ENCODE measurements at regions not wholly inside any gene's neighbourhood (a gene's known extent, or its start where the extent isn't known, plus 50 kb on each side); places are given as distances from the start of the nearest gene placed in this dataset.

DNA sequence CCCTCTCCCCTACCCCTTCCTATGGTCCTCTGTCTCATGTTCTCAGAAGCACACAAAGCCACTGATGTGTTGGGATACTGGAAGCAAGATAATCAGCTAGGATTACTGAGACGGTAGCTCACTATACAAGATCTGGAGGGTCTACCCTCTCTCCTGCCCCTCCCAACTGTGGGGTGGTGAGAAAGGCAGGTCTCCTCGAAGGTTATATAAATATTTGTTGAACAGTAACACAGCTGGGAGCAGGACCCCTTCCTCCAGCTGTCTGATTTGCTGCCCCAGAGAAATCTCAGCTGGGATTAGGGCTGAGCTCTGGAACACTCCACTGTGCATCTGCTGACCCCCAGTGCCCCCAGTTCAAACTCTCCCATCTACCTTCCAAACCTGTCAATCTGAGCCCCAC lies 94.2 kb upstream of the IPO9 start:
- H3K9me3 ChIP-seq: no peaks in the 10 kb centered on the region
- no peaks in the 10 kb centered on the region for H3K27me3 ChIP-seq
- peaks cover 67% of the 10 kb centered on the region for H3K4me1 ChIP-seq
- peaks cover 16% of the 10 kb centered on the region; the same call in 1 of the 2 replicates for H3K36me3 ChIP-seq
- no peak overlapping the region for H3K9ac ChIP-seq
- no peak overlapping the region for H3K27ac ChIP-seq
- H3K4me3 ChIP-seq: no peak overlapping the region
- no peak for TF ChIP-seq Cebpa-rat (IDR thresholded peaks at IDR 0.05)
- H3K4me2 ChIP-seq: no peak overlapping the region
- peaks cover 59% of the 10 kb centered on the region for H4K20me1 ChIP-seq

GRCh38 chr1:201736707-201737320 lies 92.1 kb upstream of the IPO9 start:
- Histone ChIP-seq H3K4me1 (peaks cover 59% of the 10 kb centered on the region), H3K36me3 (peaks cover 19% of the 10 kb centered on the region; the same call in 1 of the 2 replicates), H3K27ac (no peak overlapping the region), H3K9ac (peak overlapping the region; percentile 88; the same call in 1 of the 2 replicates), H3K4me2 (peak overlapping the region; percentile 94), H3K4me3 (no peak overlapping the region), H4K20me1 (peaks cover 53% of the 10 kb centered on the region), H3K9me3 (no peaks in the 10 kb centered on the region), H3K27me3 (no peaks in the 10 kb centered on the region)
- TF ChIP-seq Cebpa-rat (IDR thresholded peaks at IDR 0.05): no peak

- peaks cover 57% of the 10 kb centered on the region for H4K20me1 ChIP-seq
- H3K27ac ChIP-seq: peak overlapping the region; percentile 39
- H3K9ac ChIP-seq: peak overlapping the region; percentile 88; the same call in 1 of the 2 replicates
- H3K4me2 ChIP-seq: peak overlapping the region; percentile 94
- TF ChIP-seq Cebpa-rat (IDR thresholded peaks at IDR 0.05): no peak
- H3K4me1 ChIP-seq: peaks cover 59% of the 10 kb centered on the region
- H3K27me3 ChIP-seq: no peaks in the 10 kb centered on the region
- H3K4me3 ChIP-seq: no peak overlapping the region
- H3K9me3 ChIP-seq: no peaks in the 10 kb centered on the region
- H3K36me3 ChIP-seq: peaks cover 26% of the 10 kb centered on the region
Measured at GRCh38 chr1:201737352-201738060, 91.5 kb upstream of the IPO9 start.

DNA sequence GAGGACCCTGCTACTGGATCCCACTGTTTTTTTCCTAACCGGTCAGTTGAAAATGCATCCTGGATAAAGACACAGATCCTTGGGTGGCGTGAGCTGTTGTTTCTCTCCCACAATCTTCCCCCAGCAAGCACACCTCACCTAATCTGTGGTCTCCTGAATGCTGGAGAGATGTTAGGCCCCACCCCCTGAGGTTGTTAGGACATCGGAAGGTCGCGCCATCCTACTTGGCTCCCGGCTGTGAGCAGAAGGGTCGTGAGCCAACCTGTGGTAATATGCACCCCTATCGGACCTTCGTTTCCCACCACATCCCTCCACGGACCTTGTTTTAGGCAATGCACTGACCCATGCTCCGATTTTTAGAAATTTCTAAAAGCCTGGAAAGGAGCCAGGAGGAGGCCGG lies 89.9 kb upstream of the IPO9 start:
- H3K4me3 ChIP-seq: peak overlapping the region; percentile 88
- H4K20me1 ChIP-seq: peaks cover 65% of the 10 kb centered on the region
- H3K4me2 ChIP-seq: peak overlapping the region; percentile 94
- peak overlapping the region; percentile 84 for H3K27ac ChIP-seq
- TF ChIP-seq Cebpa-rat (IDR thresholded peaks at IDR 0.05): no peak
- peak overlapping the region; percentile 88 for H3K9ac ChIP-seq
- H3K36me3 ChIP-seq: peaks cover 34% of the 10 kb centered on the region
- H3K27me3 ChIP-seq: no peaks in the 10 kb centered on the region
- no peaks in the 10 kb centered on the region for H3K9me3 ChIP-seq
- peaks cover 62% of the 10 kb centered on the region for H3K4me1 ChIP-seq

DNA sequence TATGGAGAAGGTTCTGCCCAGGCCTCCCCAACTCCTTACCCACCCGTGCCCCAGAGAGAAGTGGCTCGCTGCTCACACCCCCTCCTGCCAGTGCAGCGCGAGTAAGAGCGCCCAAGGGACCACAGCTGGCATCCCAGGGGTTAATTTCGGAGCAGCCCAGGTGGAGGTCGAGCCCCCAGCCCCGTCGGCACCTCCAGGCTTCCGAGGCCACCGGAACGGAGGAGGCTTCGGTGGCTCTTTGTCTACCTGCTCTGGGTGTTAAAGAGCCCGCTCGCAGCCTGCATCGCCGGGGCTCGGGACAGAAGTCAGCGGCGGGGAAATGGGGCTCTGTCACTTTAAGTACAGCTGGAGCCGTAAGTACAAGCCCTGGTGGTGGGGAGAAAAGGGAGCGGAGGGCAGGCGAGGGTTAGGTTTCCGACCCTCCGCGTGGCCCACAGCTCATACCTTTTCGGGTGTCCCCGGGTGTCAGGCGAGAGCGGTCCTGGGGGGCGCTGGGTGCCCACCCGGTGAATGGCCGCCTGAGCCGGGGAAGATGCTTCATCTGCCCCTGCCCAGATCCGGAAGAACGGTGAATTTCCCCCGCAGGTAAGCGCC lies 89.4 kb upstream of the IPO9 start:
- Histone ChIP-seq H3K4me3 (peak overlapping the region; percentile 88), H3K27ac (peak overlapping the region; percentile 84), H3K9ac (peak overlapping the region; percentile 88), H3K4me1 (peaks cover 62% of the 10 kb centered on the region), H3K9me3 (no peaks in the 10 kb centered on the region), H4K20me1 (peaks cover 68% of the 10 kb centered on the region), H3K4me2 (peak overlapping the region; percentile 94), H3K27me3 (no peaks in the 10 kb centered on the region), H3K36me3 (peaks cover 34% of the 10 kb centered on the region)
- no peak for TF ChIP-seq Cebpa-rat (IDR thresholded peaks at IDR 0.05)

DNA sequence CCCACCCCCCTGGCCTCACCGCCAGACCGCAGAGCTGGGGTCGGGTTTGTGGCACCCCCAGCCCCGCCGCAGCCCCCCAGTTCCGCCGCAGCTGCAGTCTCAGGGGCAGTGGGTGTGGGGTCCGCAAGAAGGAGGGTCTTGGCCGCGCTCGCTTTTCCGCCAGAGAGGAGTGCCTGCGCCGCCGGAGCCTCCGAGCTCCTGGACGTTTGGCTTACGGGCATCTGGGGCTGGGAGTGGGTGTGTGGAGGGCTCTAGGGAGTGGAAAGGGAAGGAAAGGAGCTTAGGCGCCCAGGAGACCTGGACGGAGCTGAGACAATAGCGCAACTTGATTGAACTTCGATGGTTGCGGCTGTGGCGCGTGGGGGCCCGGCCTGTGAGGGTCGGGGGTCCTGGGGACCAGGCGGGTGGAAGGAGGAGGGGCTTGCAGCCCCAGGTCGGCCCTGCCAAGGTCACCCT lies 88.8 kb upstream of the IPO9 start:
- Histone ChIP-seq H3K9me3 (no peaks in the 10 kb centered on the region), H3K36me3 (peaks cover 34% of the 10 kb centered on the region), H3K4me2 (peak overlapping the region; percentile 94), H4K20me1 (peaks cover 68% of the 10 kb centered on the region), H3K9ac (peak overlapping the region; percentile 88), H3K4me3 (peak overlapping the region; percentile 88), H3K27ac (peak overlapping the region; percentile 84), H3K27me3 (no peaks in the 10 kb centered on the region), H3K4me1 (peaks cover 62% of the 10 kb centered on the region)
- TF ChIP-seq Cebpa-rat (IDR thresholded peaks at IDR 0.05): no peak

DNA sequence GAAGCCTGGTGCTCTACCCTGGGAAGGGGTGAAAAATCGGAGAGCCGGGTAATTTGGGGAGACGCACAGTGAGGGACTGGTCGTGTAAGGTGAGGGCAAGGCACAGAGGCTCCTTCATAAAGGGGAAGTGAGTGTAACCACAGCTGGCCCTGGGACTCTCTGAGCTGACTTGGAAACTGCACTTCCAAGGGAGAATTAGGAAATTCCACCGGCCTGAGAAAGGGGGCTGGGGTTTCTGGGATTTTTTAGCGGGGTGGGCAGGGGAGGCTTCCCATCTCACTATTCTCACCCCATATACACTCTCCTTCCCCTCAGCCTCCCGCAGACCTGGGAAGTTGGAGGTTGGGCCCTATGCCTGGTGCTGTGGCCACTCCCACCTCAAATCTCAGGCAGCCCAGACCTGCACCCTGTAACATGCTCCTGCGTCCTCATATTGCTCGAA lies 88.3 kb upstream of the IPO9 start:
- Histone ChIP-seq H3K9ac (peak overlapping the region; percentile 88), H3K36me3 (peaks cover 40% of the 10 kb centered on the region), H4K20me1 (peaks cover 73% of the 10 kb centered on the region), H3K4me2 (peak overlapping the region; percentile 94), H3K9me3 (no peaks in the 10 kb centered on the region), H3K27ac (peak overlapping the region; percentile 84), H3K4me3 (peak overlapping the region; percentile 88), H3K4me1 (peaks cover 58% of the 10 kb centered on the region), H3K27me3 (no peaks in the 10 kb centered on the region)
- no peak for TF ChIP-seq Cebpa-rat (IDR thresholded peaks at IDR 0.05)

GRCh38 chr1:201741763-201742342 lies 87.1 kb upstream of the IPO9 start:
- Histone ChIP-seq H3K9me3 (no peaks in the 10 kb centered on the region), H3K4me1 (peaks cover 47% of the 10 kb centered on the region), H3K36me3 (peaks cover 51% of the 10 kb centered on the region), H3K4me3 (no peak overlapping the region; the same call in 1 of the 2 replicates), H4K20me1 (peaks cover 79% of the 10 kb centered on the region), H3K27me3 (no peaks in the 10 kb centered on the region), H3K4me2 (peak overlapping the region; percentile 94), H3K27ac (no peak overlapping the region), H3K9ac (no peak overlapping the region)
- no peak for TF ChIP-seq Cebpa-rat (IDR thresholded peaks at IDR 0.05)

DNA sequence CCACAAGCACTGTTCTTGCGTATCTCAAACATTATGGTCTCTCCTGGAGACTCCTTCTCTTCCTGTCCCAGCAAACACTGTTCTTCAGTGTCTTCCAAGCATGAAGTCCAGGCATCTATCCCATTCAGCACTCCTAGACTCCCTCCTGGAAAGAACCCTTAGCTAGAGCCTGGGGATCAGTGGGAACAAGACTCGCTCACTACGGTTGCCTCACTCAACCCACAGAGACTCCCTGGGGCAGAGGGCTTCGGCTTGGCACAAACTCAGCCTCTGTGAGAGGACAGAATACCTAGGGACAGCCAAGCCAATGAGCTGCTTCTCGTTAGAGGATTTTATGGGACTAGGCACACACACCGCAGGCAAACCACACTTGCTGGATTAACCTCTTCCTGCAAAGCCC lies 86.5 kb upstream of the IPO9 start:
- Histone ChIP-seq H3K9ac (no peak overlapping the region), H3K36me3 (peaks cover 58% of the 10 kb centered on the region), H3K27me3 (no peaks in the 10 kb centered on the region), H3K4me3 (no peak overlapping the region), H3K4me2 (peak overlapping the region; percentile 94; the same call in 1 of the 2 replicates), H3K4me1 (peaks cover 42% of the 10 kb centered on the region), H3K27ac (no peak overlapping the region), H3K9me3 (no peaks in the 10 kb centered on the region), H4K20me1 (peaks cover 79% of the 10 kb centered on the region)
- no peak for TF ChIP-seq Cebpa-rat (IDR thresholded peaks at IDR 0.05)
